GM23338 (cell line): ENCODE measurements at regions not wholly inside any gene's neighbourhood (a gene's known extent, or its start where the extent isn't known, plus 50 kb on each side); places are given as distances from the start of the nearest gene placed in this dataset.

ENCODE experiments used
- ATAC-seq: fragments of 200-7000 bp; cut with Tn5 transposase; 3 replicates; pipeline ENCODE4 v1.9.1; 2020
- DNase-seq: peaks from one replicate; pipeline ENCODE4 v3.0.0-alpha.2; 2015; ENCODE audit warnings: low spot score
- H2AFZ ChIP-seq: fragments of 200-600 bp; sonication (generic); 2 replicates; pipeline ENCODE4 v1.8.0; 2016; ENCODE audit warnings: antibody characterized with exemption, mild to moderate bottlenecking, moderate library complexity
- H3F3A ChIP-seq: fragments of 200-600 bp; sonication (generic); replicated peaks from 2 replicates; pipeline ENCODE4 v1.8.0; 2017; ENCODE audit warnings: antibody characterized with exemption, mixed run types, low read depth
- H3K27ac ChIP-seq: fragments of 200-600 bp; sonication (generic); 2 replicates; pipeline ENCODE4 v1.6.1; 2016; ENCODE audit warnings: low read depth
- H3K27me3 ChIP-seq: fragments of 200-600 bp; sonication (generic); 2 replicates; pipeline ENCODE4 v1.8.0; 2016; ENCODE audit warnings: mild to moderate bottlenecking, mixed run types, moderate library complexity; ENCODE audit not compliant: insufficient read depth
- H3K36me3 ChIP-seq: fragments of 200-600 bp; sonication (generic); 2 replicates; pipeline ENCODE4 v1.8.0; 2016; ENCODE audit warnings: mild to moderate bottlenecking; ENCODE audit not compliant: insufficient read depth
- H3K4me1 ChIP-seq: fragments of 200-600 bp; sonication (generic); 2 replicates; pipeline ENCODE4 v1.8.0; 2016; ENCODE audit warnings: mild to moderate bottlenecking, moderate library complexity; ENCODE audit not compliant: insufficient read depth
- H3K4me2 ChIP-seq: fragments of 200-600 bp; sonication (generic); 2 replicates; pipeline ENCODE4 v1.7.1; 2017; ENCODE audit warnings: mixed run types
- H3K4me3 ChIP-seq: fragments of 200-600 bp; sonication (generic); 2 replicates; pipeline ENCODE4 v1.6.1; 2016; ENCODE audit warnings: mixed run types
- H3K79me2 ChIP-seq: fragments of 200-600 bp; sonication (generic); replicated peaks from 2 replicates; pipeline ENCODE4 v1.8.0; 2017; ENCODE audit warnings: mild to moderate bottlenecking; ENCODE audit not compliant: insufficient read depth
- H3K9me2 ChIP-seq: fragments of 200-600 bp; sonication (generic); 2 replicates; pipeline ENCODE4 v1.8.0; 2017; ENCODE audit not compliant: insufficient read depth
- H4K20me1 ChIP-seq: fragments of 200-600 bp; sonication (generic); replicated peaks from 2 replicates; pipeline ENCODE4 v1.8.0; 2017; ENCODE audit warnings: mild to moderate bottlenecking; ENCODE audit not compliant: insufficient read depth
- H3K27ac Mint-ChIP-seq: 2 replicates; pipeline ENCODE4 v1.8.0; 2020; ENCODE audit warnings: inconsistent platforms, mild to moderate bottlenecking, moderate library complexity, mixed read lengths
- H3K27me3 Mint-ChIP-seq: 3 replicates; pipeline ENCODE4 v1.8.0; 2022; ENCODE audit warnings: low read depth, mild to moderate bottlenecking, moderate library complexity, mixed read lengths, inconsistent platforms; ENCODE audit not compliant: insufficient read depth, poor library complexity
- H3K36me3 Mint-ChIP-seq: 3 replicates; pipeline ENCODE4 v1.8.0; 2021; ENCODE audit warnings: low read depth, mild to moderate bottlenecking, inconsistent platforms, moderate library complexity, mixed read lengths
- H3K4me1 Mint-ChIP-seq: 3 replicates; pipeline ENCODE4 v1.8.0; 2020; ENCODE audit warnings: mild to moderate bottlenecking, inconsistent platforms, mixed read lengths
- H3K4me3 Mint-ChIP-seq: 3 replicates; pipeline ENCODE4 v1.8.0; 2021; ENCODE audit warnings: moderate library complexity, mild to moderate bottlenecking, inconsistent platforms, mixed read lengths
- H3K9me3 Mint-ChIP-seq: 3 replicates; pipeline ENCODE4 v1.8.0; 2020; ENCODE audit warnings: moderate library complexity, mild to moderate bottlenecking, inconsistent platforms, mixed read lengths
- CREB1 ChIP-seq: fragments of 250-450 bp; sonication (Bioruptor Pico); IDR thresholded peaks from 2 replicates; pipeline ENCODE4 v1.5.0; 2020; ENCODE audit warnings: low read depth, mild to moderate bottlenecking, moderate library complexity
- EZH2 ChIP-seq: fragments of 200-600 bp; sonication (generic); IDR thresholded peaks from one replicate; pipeline ENCODE4 v1.8.0; 2017; ENCODE audit warnings: antibody characterized with exemption, mild to moderate bottlenecking, low read depth; ENCODE audit not compliant: unreplicated experiment
- EZH2phosphoT487 ChIP-seq: fragments of 200-600 bp; sonication (generic); IDR thresholded peaks from one replicate; pipeline ENCODE4 v1.8.1; 2018; ENCODE audit warnings: antibody characterized with exemption; ENCODE audit not compliant: unreplicated experiment
- JUNB ChIP-seq: IDR thresholded peaks from one replicate; pipeline ENCODE4 v1.6.1; 2016; ENCODE audit warnings: antibody characterized with exemption; ENCODE audit not compliant: unreplicated experiment
- NANOG ChIP-seq: IDR thresholded peaks from 2 replicates; pipeline ENCODE4 v1.6.1; 2016; ENCODE audit warnings: antibody characterized with exemption, borderline replicate concordance
- POLR2AphosphoS5 ChIP-seq: IDR thresholded peaks from 2 replicates; pipeline ENCODE4 v1.6.1; 2016; ENCODE audit warnings: antibody characterized with exemption, low read depth
- STAT1 ChIP-seq: IDR thresholded peaks from one replicate; pipeline ENCODE4 v1.6.1; 2016; ENCODE audit warnings: antibody characterized with exemption; ENCODE audit not compliant: unreplicated experiment
- ZNF114 ChIP-seq: fragments of 250-450 bp; sonication (Bioruptor Pico); IDR thresholded peaks from 2 replicates; pipeline ENCODE4 v1.5.0; 2020; ENCODE audit warnings: mild to moderate bottlenecking, moderate library complexity
- ZNF331 ChIP-seq: fragments of 250-450 bp; sonication (Bioruptor Pico); IDR thresholded peaks from 2 replicates; pipeline ENCODE4 v1.5.0; 2020; ENCODE audit warnings: low read depth, mild to moderate bottlenecking, moderate library complexity
- TF ChIP-seq, protein P1 (sequence below), 2 experiments: fragments of 200-600 bp in 1 of 2; sonication (generic) in 1 of 2; conservative IDR thresholded peaks; 2 replicates each; pipeline versions ENCODE4 v1.5.1 to v1.6.1; 2016 to 2017; ENCODE audit warnings: antibody characterized with exemption in 2 of 2, low read depth in 2 of 2, mild to moderate bottlenecking in 2 of 2, moderate library complexity in 1 of 2
- TF ChIP-seq, protein P2 (sequence below): IDR thresholded peaks from 2 replicates; pipeline ENCODE4 v1.6.1; 2016; ENCODE audit warnings: antibody characterized with exemption
- TF ChIP-seq, protein P3 (sequence below): IDR thresholded peaks from one replicate; pipeline ENCODE4 v1.6.1; 2018; ENCODE audit warnings: antibody characterized with exemption; ENCODE audit not compliant: unreplicated experiment
- TF ChIP-seq, protein P4 (sequence below): fragments of 250-450 bp; sonication (Bioruptor Pico); IDR thresholded peaks from 2 replicates; pipeline ENCODE4 v1.5.0; 2020; ENCODE audit warnings: mild to moderate bottlenecking, moderate library complexity

DNA sequence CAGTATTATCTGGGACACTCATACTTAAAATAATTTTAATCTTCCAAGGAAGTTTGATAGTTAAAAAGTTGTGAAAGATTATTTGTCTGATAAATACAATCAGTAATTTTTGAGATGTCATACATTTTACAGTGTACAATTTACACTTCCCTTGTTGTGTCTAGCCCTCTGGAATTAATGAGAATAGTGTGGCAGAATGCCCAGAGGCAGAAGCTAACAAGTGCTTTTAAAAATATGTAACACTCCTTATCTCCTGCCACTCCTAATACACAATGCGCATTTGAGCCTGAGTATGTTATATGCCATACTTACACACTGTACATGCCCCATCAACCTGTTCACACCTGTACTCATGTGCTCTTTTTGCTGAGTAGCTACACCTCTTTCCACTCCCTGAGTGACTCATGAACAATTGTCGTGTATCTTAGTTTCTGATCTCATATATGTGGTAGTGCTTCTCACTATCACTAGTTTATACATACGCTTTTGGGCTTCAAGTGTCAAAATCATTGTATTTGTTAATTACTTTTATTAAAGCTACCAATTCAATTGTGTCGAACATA lies 106.9 kb upstream of the GNAI1 start:
- H3K9me3 Mint-ChIP-seq: peaks cover 22% of the 10 kb centered on the region
- no peak overlapping the region for H3K4me3 Mint-ChIP-seq
- no peaks in the 10 kb centered on the region for H3K36me3 ChIP-seq
- no peaks in the 10 kb centered on the region for H3K4me1 ChIP-seq
- TF ChIP-seq, protein P1, sequence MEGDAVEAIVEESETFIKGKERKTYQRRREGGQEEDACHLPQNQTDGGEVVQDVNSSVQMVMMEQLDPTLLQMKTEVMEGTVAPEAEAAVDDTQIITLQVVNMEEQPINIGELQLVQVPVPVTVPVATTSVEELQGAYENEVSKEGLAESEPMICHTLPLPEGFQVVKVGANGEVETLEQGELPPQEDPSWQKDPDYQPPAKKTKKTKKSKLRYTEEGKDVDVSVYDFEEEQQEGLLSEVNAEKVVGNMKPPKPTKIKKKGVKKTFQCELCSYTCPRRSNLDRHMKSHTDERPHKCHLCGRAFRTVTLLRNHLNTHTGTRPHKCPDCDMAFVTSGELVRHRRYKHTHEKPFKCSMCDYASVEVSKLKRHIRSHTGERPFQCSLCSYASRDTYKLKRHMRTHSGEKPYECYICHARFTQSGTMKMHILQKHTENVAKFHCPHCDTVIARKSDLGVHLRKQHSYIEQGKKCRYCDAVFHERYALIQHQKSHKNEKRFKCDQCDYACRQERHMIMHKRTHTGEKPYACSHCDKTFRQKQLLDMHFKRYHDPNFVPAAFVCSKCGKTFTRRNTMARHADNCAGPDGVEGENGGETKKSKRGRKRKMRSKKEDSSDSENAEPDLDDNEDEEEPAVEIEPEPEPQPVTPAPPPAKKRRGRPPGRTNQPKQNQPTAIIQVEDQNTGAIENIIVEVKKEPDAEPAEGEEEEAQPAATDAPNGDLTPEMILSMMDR (conservative IDR thresholded peaks at IDR 0.05; ENCODE audit: low read depth in 2 of 2): no peak
- TF ChIP-seq ZNF114 (CRISPR knock-in tag) (no peak), CREB1 (no peak), ZNF331 (no peak), NANOG (no peak), JUNB (no peak), POLR2AphosphoS5 (no peak), EZH2phosphoT487 (no peak), EZH2 (no peak), STAT1 (no peak)
- TF ChIP-seq, protein P2, sequence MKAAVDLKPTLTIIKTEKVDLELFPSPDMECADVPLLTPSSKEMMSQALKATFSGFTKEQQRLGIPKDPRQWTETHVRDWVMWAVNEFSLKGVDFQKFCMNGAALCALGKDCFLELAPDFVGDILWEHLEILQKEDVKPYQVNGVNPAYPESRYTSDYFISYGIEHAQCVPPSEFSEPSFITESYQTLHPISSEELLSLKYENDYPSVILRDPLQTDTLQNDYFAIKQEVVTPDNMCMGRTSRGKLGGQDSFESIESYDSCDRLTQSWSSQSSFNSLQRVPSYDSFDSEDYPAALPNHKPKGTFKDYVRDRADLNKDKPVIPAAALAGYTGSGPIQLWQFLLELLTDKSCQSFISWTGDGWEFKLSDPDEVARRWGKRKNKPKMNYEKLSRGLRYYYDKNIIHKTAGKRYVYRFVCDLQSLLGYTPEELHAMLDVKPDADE: no peak
- TF ChIP-seq, protein P3, sequence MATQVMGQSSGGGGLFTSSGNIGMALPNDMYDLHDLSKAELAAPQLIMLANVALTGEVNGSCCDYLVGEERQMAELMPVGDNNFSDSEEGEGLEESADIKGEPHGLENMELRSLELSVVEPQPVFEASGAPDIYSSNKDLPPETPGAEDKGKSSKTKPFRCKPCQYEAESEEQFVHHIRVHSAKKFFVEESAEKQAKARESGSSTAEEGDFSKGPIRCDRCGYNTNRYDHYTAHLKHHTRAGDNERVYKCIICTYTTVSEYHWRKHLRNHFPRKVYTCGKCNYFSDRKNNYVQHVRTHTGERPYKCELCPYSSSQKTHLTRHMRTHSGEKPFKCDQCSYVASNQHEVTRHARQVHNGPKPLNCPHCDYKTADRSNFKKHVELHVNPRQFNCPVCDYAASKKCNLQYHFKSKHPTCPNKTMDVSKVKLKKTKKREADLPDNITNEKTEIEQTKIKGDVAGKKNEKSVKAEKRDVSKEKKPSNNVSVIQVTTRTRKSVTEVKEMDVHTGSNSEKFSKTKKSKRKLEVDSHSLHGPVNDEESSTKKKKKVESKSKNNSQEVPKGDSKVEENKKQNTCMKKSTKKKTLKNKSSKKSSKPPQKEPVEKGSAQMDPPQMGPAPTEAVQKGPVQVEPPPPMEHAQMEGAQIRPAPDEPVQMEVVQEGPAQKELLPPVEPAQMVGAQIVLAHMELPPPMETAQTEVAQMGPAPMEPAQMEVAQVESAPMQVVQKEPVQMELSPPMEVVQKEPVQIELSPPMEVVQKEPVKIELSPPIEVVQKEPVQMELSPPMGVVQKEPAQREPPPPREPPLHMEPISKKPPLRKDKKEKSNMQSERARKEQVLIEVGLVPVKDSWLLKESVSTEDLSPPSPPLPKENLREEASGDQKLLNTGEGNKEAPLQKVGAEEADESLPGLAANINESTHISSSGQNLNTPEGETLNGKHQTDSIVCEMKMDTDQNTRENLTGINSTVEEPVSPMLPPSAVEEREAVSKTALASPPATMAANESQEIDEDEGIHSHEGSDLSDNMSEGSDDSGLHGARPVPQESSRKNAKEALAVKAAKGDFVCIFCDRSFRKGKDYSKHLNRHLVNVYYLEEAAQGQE: no peak
- TF ChIP-seq, protein P4, sequence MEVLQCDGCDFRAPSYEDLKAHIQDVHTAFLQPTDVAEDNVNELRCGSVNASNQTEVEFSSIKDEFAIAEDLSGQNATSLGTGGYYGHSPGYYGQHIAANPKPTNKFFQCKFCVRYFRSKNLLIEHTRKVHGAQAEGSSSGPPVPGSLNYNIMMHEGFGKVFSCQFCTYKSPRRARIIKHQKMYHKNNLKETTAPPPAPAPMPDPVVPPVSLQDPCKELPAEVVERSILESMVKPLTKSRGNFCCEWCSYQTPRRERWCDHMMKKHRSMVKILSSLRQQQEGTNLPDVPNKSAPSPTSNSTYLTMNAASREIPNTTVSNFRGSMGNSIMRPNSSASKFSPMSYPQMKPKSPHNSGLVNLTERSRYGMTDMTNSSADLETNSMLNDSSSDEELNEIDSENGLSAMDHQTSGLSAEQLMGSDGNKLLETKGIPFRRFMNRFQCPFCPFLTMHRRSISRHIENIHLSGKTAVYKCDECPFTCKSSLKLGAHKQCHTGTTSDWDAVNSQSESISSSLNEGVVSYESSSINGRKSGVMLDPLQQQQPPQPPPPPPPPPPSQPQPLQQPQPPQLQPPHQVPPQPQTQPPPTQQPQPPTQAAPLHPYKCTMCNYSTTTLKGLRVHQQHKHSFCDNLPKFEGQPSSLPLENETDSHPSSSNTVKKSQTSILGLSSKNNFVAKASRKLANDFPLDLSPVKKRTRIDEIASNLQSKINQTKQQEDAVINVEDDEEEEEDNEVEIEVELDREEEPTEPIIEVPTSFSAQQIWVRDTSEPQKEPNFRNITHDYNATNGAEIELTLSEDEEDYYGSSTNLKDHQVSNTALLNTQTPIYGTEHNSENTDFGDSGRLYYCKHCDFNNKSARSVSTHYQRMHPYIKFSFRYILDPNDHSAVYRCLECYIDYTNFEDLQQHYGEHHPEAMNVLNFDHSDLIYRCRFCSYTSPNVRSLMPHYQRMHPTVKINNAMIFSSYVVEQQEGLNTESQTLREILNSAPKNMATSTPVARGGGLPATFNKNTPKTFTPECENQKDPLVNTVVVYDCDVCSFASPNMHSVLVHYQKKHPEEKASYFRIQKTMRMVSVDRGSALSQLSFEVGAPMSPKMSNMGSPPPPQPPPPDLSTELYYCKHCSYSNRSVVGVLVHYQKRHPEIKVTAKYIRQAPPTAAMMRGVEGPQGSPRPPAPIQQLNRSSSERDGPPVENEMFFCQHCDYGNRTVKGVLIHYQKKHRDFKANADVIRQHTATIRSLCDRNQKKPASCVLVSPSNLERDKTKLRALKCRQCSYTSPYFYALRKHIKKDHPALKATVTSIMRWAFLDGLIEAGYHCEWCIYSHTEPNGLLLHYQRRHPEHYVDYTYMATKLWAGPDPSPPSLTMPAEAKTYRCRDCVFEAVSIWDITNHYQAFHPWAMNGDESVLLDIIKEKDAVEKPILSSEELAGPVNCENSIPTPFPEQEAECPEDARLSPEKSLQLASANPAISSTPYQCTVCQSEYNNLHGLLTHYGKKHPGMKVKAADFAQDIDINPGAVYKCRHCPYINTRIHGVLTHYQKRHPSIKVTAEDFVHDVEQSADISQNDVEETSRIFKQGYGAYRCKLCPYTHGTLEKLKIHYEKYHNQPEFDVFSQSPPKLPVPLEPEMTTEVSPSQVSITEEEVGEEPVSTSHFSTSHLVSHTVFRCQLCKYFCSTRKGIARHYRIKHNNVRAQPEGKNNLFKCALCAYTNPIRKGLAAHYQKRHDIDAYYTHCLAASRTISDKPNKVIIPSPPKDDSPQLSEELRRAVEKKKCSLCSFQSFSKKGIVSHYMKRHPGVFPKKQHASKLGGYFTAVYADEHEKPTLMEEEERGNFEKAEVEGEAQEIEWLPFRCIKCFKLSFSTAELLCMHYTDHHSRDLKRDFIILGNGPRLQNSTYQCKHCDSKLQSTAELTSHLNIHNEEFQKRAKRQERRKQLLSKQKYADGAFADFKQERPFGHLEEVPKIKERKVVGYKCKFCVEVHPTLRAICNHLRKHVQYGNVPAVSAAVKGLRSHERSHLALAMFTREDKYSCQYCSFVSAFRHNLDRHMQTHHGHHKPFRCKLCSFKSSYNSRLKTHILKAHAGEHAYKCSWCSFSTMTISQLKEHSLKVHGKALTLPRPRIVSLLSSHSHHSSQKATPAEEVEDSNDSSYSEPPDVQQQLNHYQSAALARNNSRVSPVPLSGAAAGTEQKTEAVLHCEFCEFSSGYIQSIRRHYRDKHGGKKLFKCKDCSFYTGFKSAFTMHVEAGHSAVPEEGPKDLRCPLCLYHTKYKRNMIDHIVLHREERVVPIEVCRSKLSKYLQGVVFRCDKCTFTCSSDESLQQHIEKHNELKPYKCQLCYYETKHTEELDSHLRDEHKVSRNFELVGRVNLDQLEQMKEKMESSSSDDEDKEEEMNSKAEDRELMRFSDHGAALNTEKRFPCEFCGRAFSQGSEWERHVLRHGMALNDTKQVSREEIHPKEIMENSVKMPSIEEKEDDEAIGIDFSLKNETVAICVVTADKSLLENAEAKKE (CRISPR knock-in tag): no peak
- no peaks in the 10 kb centered on the region for H3F3A ChIP-seq
- H3K4me3 ChIP-seq: no peak overlapping the region
- H3K27me3 Mint-ChIP-seq: no peaks in the 10 kb centered on the region
- no peaks in the 10 kb centered on the region for H3K79me2 ChIP-seq
- no peak overlapping the region for H3K27ac Mint-ChIP-seq
- no peak for ATAC-seq
- H2AFZ ChIP-seq: no peak overlapping the region
- no peaks in the 10 kb centered on the region for H3K9me2 ChIP-seq
- no peak overlapping the region for H3K4me2 ChIP-seq
- no peak for DNase-seq
- no peaks in the 10 kb centered on the region for H3K4me1 Mint-ChIP-seq
- no peaks in the 10 kb centered on the region for H4K20me1 ChIP-seq
- peaks cover 8% of the 10 kb centered on the region; the same call in 1 of the 3 replicates for H3K36me3 Mint-ChIP-seq
- H3K27me3 ChIP-seq: no peaks in the 10 kb centered on the region
- no peak overlapping the region for H3K27ac ChIP-seq
